ENCODE measurements at regions not wholly inside any gene's neighbourhood (a gene's known extent, or its start where the extent isn't known, plus 50 kb on each side); places are given as distances from the start of the nearest gene placed in this dataset.

- Histone ChIP-seq H3K4me1 (ENCODE audit: insufficient read depth, low read length) (no peaks in the 10 kb centered on the region), H3K79me2 (ENCODE audit: insufficient read depth, low read length) (no peaks in the 10 kb centered on the region), H3K36me3 (replicated peaks in 1 of 2; ENCODE audit: control insufficient read depth in 1 of 2, insufficient read depth in 2 of 2, low read length in 2 of 2) (no peaks in the 10 kb centered on the region), H3K4me2 (ENCODE audit: low read depth, low read length) (no peak overlapping the region), H2AFZ (ENCODE audit: low read length) (no peak overlapping the region), H3K27ac (ENCODE audit: extremely low read length, insufficient read depth, low read length) (no peak overlapping the region), H3K27me3 (ENCODE audit: control insufficient read depth in 1 of 2, insufficient read depth in 2 of 2, low read length in 2 of 2) (no peaks in the 10 kb centered on the region), H3K4me3 (replicated peaks in 1 of 3; ENCODE audit: insufficient read depth in 1 of 3, low read depth in 2 of 3, low read length in 3 of 3) (no peak overlapping the region), H3K9ac (ENCODE audit: insufficient read depth, low read depth, low read length) (no peak overlapping the region), H3K9me3 (ENCODE audit: low read length) (no peaks in the 10 kb centered on the region), H4K20me1 (ENCODE audit: insufficient read depth, low read length) (no peaks in the 10 kb centered on the region)
- in situ Hi-C loops (cut with HindIII; ENCODE audit: extremely low pct_ligation_motif_present, low pct_unique_long_range_greater_than_20kb) (no loop called here), intact Hi-C loops (cut with micrococcal nuclease; ENCODE audit: unreplicated experiment) (no loop called here)
- CTCF ChIA-PET (ENCODE audit: low intra/inter-chr PET ratio, low total read pairs): no interaction called here
- DNase-seq (ENCODE audit: low spot score) (no peak), ATAC-seq (no peak), FAIRE-seq (no peak)
- POLR2A ChIA-PET: no interaction called here
- BruUV-seq (replicated peaks): no TSS peak
- 25% methylated on average over 1 of the region's 1 CpG for WGBS (ENCODE audit: low lambda C conversion rate)
- TF ChIP-seq ZSCAN29 (CRISPR knock-in tag; conservative IDR thresholded peaks at IDR 0.05) (no peak), ZNF530 (CRISPR knock-in tag; IDR thresholded peaks at IDR 0.05; ENCODE audit: low read depth) (no peak), DNMT3B (CRISPR knock-in tag; conservative IDR thresholded peaks at IDR 0.05) (no peak), ZNF724P (CRISPR knock-in tag; IDR thresholded peaks at IDR 0.05; ENCODE audit: borderline replicate concordance) (no peak), ZNF430 (CRISPR knock-in tag; IDR thresholded peaks at IDR 0.05) (no peak), ZNF605 (CRISPR knock-in tag; IDR thresholded peaks at IDR 0.05) (no peak), HMG20B (CRISPR knock-in tag; conservative IDR thresholded peaks at IDR 0.05) (no peak), ZNF382 (CRISPR knock-in tag; IDR thresholded peaks at IDR 0.05; ENCODE audit: borderline replicate concordance) (no peak), HIVEP1 (CRISPR knock-in tag; IDR thresholded peaks at IDR 0.05) (no peak), ZBTB40 (IDR thresholded peaks at IDR 0.05) (no peak), ZBTB40 (CRISPR knock-in tag; IDR thresholded peaks at IDR 0.05) (no peak)
- TF ChIP-seq, protein P1, sequence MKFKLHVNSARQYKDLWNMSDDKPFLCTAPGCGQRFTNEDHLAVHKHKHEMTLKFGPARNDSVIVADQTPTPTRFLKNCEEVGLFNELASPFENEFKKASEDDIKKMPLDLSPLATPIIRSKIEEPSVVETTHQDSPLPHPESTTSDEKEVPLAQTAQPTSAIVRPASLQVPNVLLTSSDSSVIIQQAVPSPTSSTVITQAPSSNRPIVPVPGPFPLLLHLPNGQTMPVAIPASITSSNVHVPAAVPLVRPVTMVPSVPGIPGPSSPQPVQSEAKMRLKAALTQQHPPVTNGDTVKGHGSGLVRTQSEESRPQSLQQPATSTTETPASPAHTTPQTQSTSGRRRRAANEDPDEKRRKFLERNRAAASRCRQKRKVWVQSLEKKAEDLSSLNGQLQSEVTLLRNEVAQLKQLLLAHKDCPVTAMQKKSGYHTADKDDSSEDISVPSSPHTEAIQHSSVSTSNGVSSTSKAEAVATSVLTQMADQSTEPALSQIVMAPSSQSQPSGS (CRISPR knock-in tag; IDR thresholded peaks at IDR 0.05): no peak
- TF ChIP-seq, protein P2, sequence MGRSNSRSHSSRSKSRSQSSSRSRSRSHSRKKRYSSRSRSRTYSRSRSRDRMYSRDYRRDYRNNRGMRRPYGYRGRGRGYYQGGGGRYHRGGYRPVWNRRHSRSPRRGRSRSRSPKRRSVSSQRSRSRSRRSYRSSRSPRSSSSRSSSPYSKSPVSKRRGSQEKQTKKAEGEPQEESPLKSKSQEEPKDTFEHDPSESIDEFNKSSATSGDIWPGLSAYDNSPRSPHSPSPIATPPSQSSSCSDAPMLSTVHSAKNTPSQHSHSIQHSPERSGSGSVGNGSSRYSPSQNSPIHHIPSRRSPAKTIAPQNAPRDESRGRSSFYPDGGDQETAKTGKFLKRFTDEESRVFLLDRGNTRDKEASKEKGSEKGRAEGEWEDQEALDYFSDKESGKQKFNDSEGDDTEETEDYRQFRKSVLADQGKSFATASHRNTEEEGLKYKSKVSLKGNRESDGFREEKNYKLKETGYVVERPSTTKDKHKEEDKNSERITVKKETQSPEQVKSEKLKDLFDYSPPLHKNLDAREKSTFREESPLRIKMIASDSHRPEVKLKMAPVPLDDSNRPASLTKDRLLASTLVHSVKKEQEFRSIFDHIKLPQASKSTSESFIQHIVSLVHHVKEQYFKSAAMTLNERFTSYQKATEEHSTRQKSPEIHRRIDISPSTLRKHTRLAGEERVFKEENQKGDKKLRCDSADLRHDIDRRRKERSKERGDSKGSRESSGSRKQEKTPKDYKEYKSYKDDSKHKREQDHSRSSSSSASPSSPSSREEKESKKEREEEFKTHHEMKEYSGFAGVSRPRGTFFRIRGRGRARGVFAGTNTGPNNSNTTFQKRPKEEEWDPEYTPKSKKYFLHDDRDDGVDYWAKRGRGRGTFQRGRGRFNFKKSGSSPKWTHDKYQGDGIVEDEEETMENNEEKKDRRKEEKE (IDR thresholded peaks at IDR 0.05): no peak
These were observed 199.8 kb upstream of the CNKSR2 start for GRCh38 chrX:21174439-21174838.

Measured in HepG2 (cell line).